GM12872 (cell line): ENCODE measurements at regions not wholly inside any gene's neighbourhood (a gene's known extent, or its start where the extent isn't known, plus 50 kb on each side); places are given as distances from the start of the nearest gene placed in this dataset.

Source experiments
- CTCF ChIP-seq: IDR thresholded peaks from 3 replicates; pipeline ENCODE4 v1.5.1; 2011; ENCODE audit warnings: low read depth, mild to moderate bottlenecking, low read length, moderate library complexity; ENCODE audit not compliant: insufficient read depth

- no peak for TF ChIP-seq CTCF
Measured at GRCh38 chr14:53621433-53621832, 335.2 kb downstream of the BMP4 start.

GRCh38 chr14:53620890-53621289, 335.7 kb downstream of the BMP4 start:
- TF ChIP-seq CTCF = no peak

- TF ChIP-seq CTCF = no peak
Measured at GRCh38 chr14:53620317-53620716, 336.3 kb downstream of the BMP4 start.

- TF ChIP-seq CTCF = no peak
Measured at GRCh38 chr14:53619691-53620231, 336.9 kb downstream of the BMP4 start.

GRCh38 chr14:53615252-53615651, 341.4 kb downstream of the BMP4 start:
- no peak for TF ChIP-seq CTCF

- no peak for TF ChIP-seq CTCF
Measured at GRCh38 chr14:53613404-53614253, 343.0 kb downstream of the BMP4 start.

GRCh38 chr14:53610947-53611346, 345.7 kb downstream of the BMP4 start:
- TF ChIP-seq CTCF = no peak
